Mononuclear cell (primary cell): ENCODE measurements at regions not wholly inside any gene's neighbourhood (a gene's known extent, or its start where the extent isn't known, plus 50 kb on each side); places are given as distances from the start of the nearest gene placed in this dataset.

Experiments used
- H3K27me3 ChIP-seq: 2 replicates; pipeline ENCODE4 v1.6.0; 2011; ENCODE audit warnings: low read length, control low read depth; ENCODE audit not compliant: insufficient read depth
- H3K4me1 ChIP-seq: 2 replicates; pipeline ENCODE4 v1.5.1; 2011; ENCODE audit warnings: mild to moderate bottlenecking, low read length, control low read depth; ENCODE audit not compliant: insufficient read depth
- H3K4me3 ChIP-seq: 2 replicates; pipeline ENCODE4 v1.5.1; 2011; ENCODE audit warnings: mild to moderate bottlenecking, low read length, moderate library complexity
- H3K9me3 ChIP-seq: 2 replicates; pipeline ENCODE4 v1.5.1; 2011; ENCODE audit warnings: low read depth, mild to moderate bottlenecking, control low read depth, low read length

- Histone ChIP-seq H3K4me3 (no peak overlapping the region), H3K4me1 (no peaks in the 10 kb centered on the region), H3K9me3 (no peaks in the 10 kb centered on the region), H3K27me3 (no peaks in the 10 kb centered on the region)
Measured at GRCh38 chr4:128468123-128468989, 180.7 kb upstream of the PGRMC2 start.

GRCh38 chr4:128465523-128465922, 177.9 kb upstream of the PGRMC2 start:
- H3K27me3 ChIP-seq: no peaks in the 10 kb centered on the region
- H3K4me3 ChIP-seq: no peak overlapping the region
- no peaks in the 10 kb centered on the region for H3K4me1 ChIP-seq
- H3K9me3 ChIP-seq: no peaks in the 10 kb centered on the region

GRCh38 chr4:128463006-128463405, 175.4 kb upstream of the PGRMC2 start:
- H3K9me3 ChIP-seq: no peaks in the 10 kb centered on the region
- H3K4me1 ChIP-seq: no peaks in the 10 kb centered on the region
- no peak overlapping the region for H3K4me3 ChIP-seq
- H3K27me3 ChIP-seq: no peaks in the 10 kb centered on the region

DNA sequence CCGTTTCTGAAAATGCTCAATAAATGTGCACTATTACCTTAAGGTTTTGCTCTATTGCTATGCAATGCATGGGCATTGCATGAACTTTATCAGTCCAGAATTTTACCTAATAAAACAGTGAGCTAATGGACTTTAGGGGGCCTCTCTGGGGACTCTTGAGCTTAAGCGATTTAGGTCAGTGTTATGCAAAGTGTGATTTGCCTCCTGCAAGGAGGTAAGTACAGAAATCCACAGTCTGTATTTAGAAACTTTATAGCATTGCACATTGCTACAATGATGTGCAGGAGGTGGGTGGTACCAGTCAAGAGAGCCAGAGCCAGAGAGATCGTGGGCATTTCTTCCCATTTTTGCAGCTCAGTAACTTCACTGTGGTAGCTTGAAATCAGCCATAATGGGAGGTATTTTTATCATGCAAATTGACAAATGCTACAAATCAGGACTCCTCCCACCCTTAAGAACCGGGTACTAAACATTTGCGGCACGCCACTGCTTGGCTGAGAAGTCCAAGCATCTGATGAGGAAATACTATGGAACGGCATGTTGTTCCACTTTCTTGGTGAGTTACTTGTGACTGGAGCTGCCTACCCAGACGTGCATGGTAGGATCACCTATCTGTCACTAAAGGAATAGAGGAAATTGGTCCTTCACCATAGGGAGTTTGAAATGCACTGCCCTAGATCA, 174.6 kb upstream of the PGRMC2 start:
- Histone ChIP-seq H3K4me1 (no peaks in the 10 kb centered on the region), H3K27me3 (no peaks in the 10 kb centered on the region), H3K4me3 (no peak overlapping the region), H3K9me3 (no peaks in the 10 kb centered on the region)

GRCh38 chr4:128461291-128462102, 173.9 kb upstream of the PGRMC2 start:
- no peaks in the 10 kb centered on the region for H3K9me3 ChIP-seq
- H3K4me1 ChIP-seq: no peaks in the 10 kb centered on the region
- H3K27me3 ChIP-seq: no peaks in the 10 kb centered on the region
- H3K4me3 ChIP-seq: no peak overlapping the region

DNA sequence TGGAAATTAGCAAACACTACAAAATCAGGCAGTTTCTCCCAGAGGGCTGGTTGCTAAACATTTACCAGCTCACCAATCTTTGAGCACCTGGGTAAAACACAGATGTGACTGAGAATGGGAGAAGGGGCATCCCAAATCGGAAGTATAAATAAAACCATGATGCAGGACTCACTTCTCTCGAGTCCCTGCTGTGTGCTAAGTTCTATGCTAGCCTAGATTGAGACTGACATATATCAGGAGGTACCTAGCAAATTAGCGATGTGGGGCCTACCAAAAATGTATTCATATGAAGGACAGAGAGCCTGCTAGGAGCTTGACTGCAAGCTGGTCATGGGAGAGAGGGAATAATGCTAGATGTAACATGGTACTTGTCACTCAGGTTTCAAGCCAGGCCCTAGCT, 171.9 kb upstream of the PGRMC2 start:
- H3K4me1 ChIP-seq: no peaks in the 10 kb centered on the region
- H3K27me3 ChIP-seq: no peaks in the 10 kb centered on the region
- H3K9me3 ChIP-seq: no peaks in the 10 kb centered on the region
- H3K4me3 ChIP-seq: no peak overlapping the region

GRCh38 chr4:128458816-128459215, 171.2 kb upstream of the PGRMC2 start:
- no peaks in the 10 kb centered on the region for H3K9me3 ChIP-seq

GRCh38 chr4:128457726-128458125, 170.1 kb upstream of the PGRMC2 start:
- no peak overlapping the region for H3K4me3 ChIP-seq
- no peaks in the 10 kb centered on the region for H3K9me3 ChIP-seq
- no peaks in the 10 kb centered on the region for H3K4me1 ChIP-seq
- no peaks in the 10 kb centered on the region for H3K27me3 ChIP-seq

More at GRCh38 chr4:128458816-128459215, 171.2 kb upstream of the PGRMC2 start:
- H3K4me3 ChIP-seq: no peak overlapping the region
- H3K27me3 ChIP-seq: no peaks in the 10 kb centered on the region
- no peaks in the 10 kb centered on the region for H3K4me1 ChIP-seq

- H3K4me3 ChIP-seq: no peak overlapping the region
- H3K9me3 ChIP-seq: no peaks in the 10 kb centered on the region
- no peaks in the 10 kb centered on the region for H3K4me1 ChIP-seq
- H3K27me3 ChIP-seq: no peaks in the 10 kb centered on the region
Measured at GRCh38 chr4:128456171-128456570, 168.6 kb upstream of the PGRMC2 start.

- no peaks in the 10 kb centered on the region for H3K27me3 ChIP-seq
- H3K4me1 ChIP-seq: no peaks in the 10 kb centered on the region
- no peaks in the 10 kb centered on the region for H3K9me3 ChIP-seq
- H3K4me3 ChIP-seq: no peak overlapping the region
Measured at GRCh38 chr4:128455480-128455879, 167.9 kb upstream of the PGRMC2 start.

- H3K9me3 ChIP-seq: no peaks in the 10 kb centered on the region
- H3K4me1 ChIP-seq: no peaks in the 10 kb centered on the region
Measured at GRCh38 chr4:128454881-128455280, 167.3 kb upstream of the PGRMC2 start.

GRCh38 chr4:128454281-128454871, 166.8 kb upstream of the PGRMC2 start:
- Histone ChIP-seq H3K4me3 (no peak overlapping the region), H3K4me1 (no peaks in the 10 kb centered on the region), H3K9me3 (no peaks in the 10 kb centered on the region), H3K27me3 (no peaks in the 10 kb centered on the region)

More at GRCh38 chr4:128454881-128455280, 167.3 kb upstream of the PGRMC2 start:
- Histone ChIP-seq H3K27me3 (no peaks in the 10 kb centered on the region), H3K4me3 (no peak overlapping the region)

- Histone ChIP-seq H3K4me3 (no peak overlapping the region), H3K9me3 (no peaks in the 10 kb centered on the region), H3K27me3 (no peaks in the 10 kb centered on the region), H3K4me1 (no peaks in the 10 kb centered on the region)
Measured at GRCh38 chr4:128452415-128452814, 164.8 kb upstream of the PGRMC2 start.

DNA sequence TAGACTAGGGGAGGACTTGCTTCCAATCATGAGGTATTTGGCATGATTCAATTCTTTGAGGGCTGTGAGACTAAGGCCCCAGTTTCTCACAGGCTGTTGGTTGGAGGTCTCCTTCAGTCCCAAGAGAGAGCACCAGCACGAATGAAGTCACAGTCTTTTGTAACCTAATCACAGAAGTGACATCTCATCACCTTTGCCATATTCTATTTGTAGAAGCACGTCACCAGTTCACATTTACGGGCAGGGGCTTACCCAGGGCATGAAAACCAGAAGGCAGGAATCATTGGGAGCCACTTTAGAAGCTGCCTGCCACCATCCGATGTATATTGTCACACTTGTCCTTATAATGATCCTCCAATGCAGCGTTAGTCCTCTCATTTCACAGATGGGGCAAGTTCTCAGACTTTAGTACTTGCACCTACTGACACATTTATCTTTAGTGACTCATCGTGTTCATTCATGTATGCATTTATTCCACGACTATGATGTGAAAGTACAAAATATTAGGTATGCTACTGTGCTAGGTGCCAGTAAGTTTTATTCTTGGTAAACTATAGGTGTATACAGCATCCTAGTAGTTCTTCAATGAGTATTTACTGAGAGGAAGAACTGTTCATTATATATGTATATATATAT, 163.8 kb upstream of the PGRMC2 start:
- H3K9me3 ChIP-seq: no peaks in the 10 kb centered on the region
- H3K4me1 ChIP-seq: no peaks in the 10 kb centered on the region
- H3K27me3 ChIP-seq: no peaks in the 10 kb centered on the region
- H3K4me3 ChIP-seq: no peak overlapping the region
